Endodermal cell (in vitro differentiated cells): ENCODE measurements at regions not wholly inside any gene's neighbourhood (a gene's known extent, or its start where the extent isn't known, plus 50 kb on each side); places are given as distances from the start of the nearest gene placed in this dataset.
"Not testable (repeated sequence)": the region's sequence is repeated elsewhere in the genome, so short reads cannot be mapped to it uniquely, and the experiment has no call there.

Experiments used
- DNase-seq: peaks from one replicate; pipeline ENCODE4 v3.0.0-alpha.2; 2017
- H3K27ac ChIP-seq: 2 replicates; pipeline ENCODE4 v1.5.1; 2013; ENCODE audit warnings: mild to moderate bottlenecking, low read depth, low read length, moderate library complexity
- H3K27me3 ChIP-seq: 2 replicates; pipeline ENCODE4 v1.6.1; 2013; ENCODE audit warnings: mild to moderate bottlenecking, low read length, moderate library complexity; ENCODE audit not compliant: insufficient read depth, control insufficient read depth, poor library complexity, severe bottlenecking
- H3K36me3 ChIP-seq: 2 replicates; pipeline ENCODE4 v1.7.0; 2013; ENCODE audit warnings: mild to moderate bottlenecking, low read length, moderate library complexity; ENCODE audit not compliant: control insufficient read depth, insufficient read depth
- H3K4me1 ChIP-seq: one replicate; pipeline ENCODE4 v1.7.0; 2013; ENCODE audit warnings: low read length; ENCODE audit not compliant: control insufficient read depth, insufficient read depth
- H3K4me3 ChIP-seq: 2 replicates; pipeline ENCODE4 v1.5.1; 2013; ENCODE audit warnings: mild to moderate bottlenecking, low read length, moderate library complexity
- H3K9ac ChIP-seq: 2 replicates; pipeline ENCODE4 v1.6.1; 2013; ENCODE audit warnings: mild to moderate bottlenecking, low read length, moderate library complexity; ENCODE audit not compliant: poor library complexity, severe bottlenecking; ENCODE audit errors: extremely low read depth
- H3K9me3 ChIP-seq: 2 replicates; pipeline ENCODE4 v1.6.1; 2013; ENCODE audit warnings: mild to moderate bottlenecking, low read length, moderate library complexity; ENCODE audit not compliant: control insufficient read depth
- H3K27ac Mint-ChIP-seq: 2 replicates; pipeline ENCODE4 v1.8.0; 2020; ENCODE audit warnings: mixed read lengths
- H3K27me3 Mint-ChIP-seq: 2 replicates; pipeline ENCODE4 v1.8.0; 2021; ENCODE audit warnings: mild to moderate bottlenecking, mixed read lengths; ENCODE audit not compliant: insufficient read depth
- H3K36me3 Mint-ChIP-seq: 2 replicates; pipeline ENCODE4 v1.8.0; 2020; ENCODE audit warnings: low read depth, mixed read lengths
- H3K4me1 Mint-ChIP-seq: 2 replicates; pipeline ENCODE4 v1.8.0; 2020; ENCODE audit warnings: mixed read lengths
- H3K4me3 Mint-ChIP-seq: 2 replicates; pipeline ENCODE4 v1.8.0; 2020; ENCODE audit warnings: mild to moderate bottlenecking, moderate library complexity, mixed read lengths
- H3K9me3 Mint-ChIP-seq: 2 replicates; pipeline ENCODE4 v1.8.0; 2020; ENCODE audit warnings: mild to moderate bottlenecking, mixed read lengths
- CTCF ChIP-seq: fragments of 200-600 bp; sonication (generic); conservative IDR thresholded peaks from 2 replicates; pipeline ENCODE4 v1.5.0; 2021; ENCODE audit warnings: antibody characterized with exemption, mild to moderate bottlenecking
- WGBS, 2 experiments: methylation state at CpG; one replicate each; pipeline versions ENCODE4 v1.1.5 to v1.1.7; 2013; ENCODE audit warnings: missing lambda C conversion rate in 2 of 2, mixed read lengths in 1 of 2; ENCODE audit not compliant: insufficient coverage in 1 of 2, insufficient read length in 1 of 2; 5-methylcytosine and 5-hydroxymethylcytosine counted together

GRCh38 chr17:33925649-33926048 lies 329.4 kb upstream of the CCL2 start:
- Mint-ChIP-seq H3K27me3 (peaks cover 43% of the 10 kb centered on the region), H3K4me1 (peaks cover 38% of the 10 kb centered on the region), H3K36me3 (no peaks in the 10 kb centered on the region), H3K4me3 (no peak overlapping the region), H3K9me3 (peaks cover 4% of the 10 kb centered on the region), H3K27ac (no peak overlapping the region)
- Histone ChIP-seq H3K9ac (no peak overlapping the region), H3K36me3 (no peaks in the 10 kb centered on the region), H3K27me3 (peaks cover 6% of the 10 kb centered on the region), H3K4me1 (peaks cover 20% of the 10 kb centered on the region), H3K4me3 (no peak overlapping the region), H3K9me3 (no peaks in the 10 kb centered on the region), H3K27ac (no peak overlapping the region)
- 93% methylated on average over 2 of the region's 2 CpGs; no CpG with 5 or more reads in 1 of the 2 experiments for WGBS, 2 experiments
- no peak for DNase-seq
- no peak for TF ChIP-seq CTCF

GRCh38 chr17:33927732-33928133 lies 327.4 kb upstream of the CCL2 start:
- H3K27me3 ChIP-seq, result peaks cover 5% of the 10 kb centered on the region
- H3K27me3 Mint-ChIP-seq, result peaks cover 26% of the 10 kb centered on the region
- H3K9me3 Mint-ChIP-seq, result peaks cover 4% of the 10 kb centered on the region
- no peaks in the 10 kb centered on the region for H3K9me3 ChIP-seq
- no peak overlapping the region for H3K4me3 ChIP-seq
- H3K27ac ChIP-seq, result no peak overlapping the region
- no peaks in the 10 kb centered on the region for H3K36me3 Mint-ChIP-seq
- no peak overlapping the region for H3K9ac ChIP-seq
- H3K4me1 Mint-ChIP-seq, result peaks cover 52% of the 10 kb centered on the region
- no peak overlapping the region for H3K4me3 Mint-ChIP-seq
- peaks cover 27% of the 10 kb centered on the region for H3K4me1 ChIP-seq
- 71 to 73% methylated on average over 2 to 3 of the region's 3 CpGs for WGBS, 2 experiments
- peak; percentile 77 for TF ChIP-seq CTCF
- H3K27ac Mint-ChIP-seq, result no peak overlapping the region
- no peak for DNase-seq
- H3K36me3 ChIP-seq, result no peaks in the 10 kb centered on the region

- Histone ChIP-seq H3K27ac (peak overlapping the region; percentile 2), H3K4me3 (no peak overlapping the region), H3K9ac (no peak overlapping the region), H3K36me3 (no peaks in the 10 kb centered on the region), H3K27me3 (no peaks in the 10 kb centered on the region), H3K4me1 (peaks cover 21% of the 10 kb centered on the region), H3K9me3 (no peaks in the 10 kb centered on the region)
- peaks cover 14% of the 10 kb centered on the region for H3K27me3 Mint-ChIP-seq
- peaks cover 44% of the 10 kb centered on the region for H3K4me1 Mint-ChIP-seq
- H3K9me3 Mint-ChIP-seq, result peaks cover 4% of the 10 kb centered on the region
- WGBS, 2 experiments, result 6 to 19% methylated on average over 5 to 9 of the region's 9 CpGs
- peak overlapping the region; percentile 11 for H3K4me3 Mint-ChIP-seq
- no peaks in the 10 kb centered on the region for H3K36me3 Mint-ChIP-seq
- H3K27ac Mint-ChIP-seq, result peak overlapping the region; percentile 25
- peak; percentile 94 for DNase-seq
- TF ChIP-seq CTCF, result no peak
These were observed 325.8 kb upstream of the CCL2 start for GRCh38 chr17:33929181-33929724.

- H3K4me1 ChIP-seq, result peaks cover 26% of the 10 kb centered on the region
- peak overlapping the region; percentile 5 for H3K4me3 Mint-ChIP-seq
- H3K27ac Mint-ChIP-seq, H3K9me3 ChIP-seq, H3K27me3 ChIP-seq, H3K9me3 Mint-ChIP-seq, H3K36me3 Mint-ChIP-seq, H3K36me3 ChIP-seq, H3K4me3 ChIP-seq, H3K27me3 Mint-ChIP-seq, H3K9ac ChIP-seq, H3K27ac ChIP-seq: not testable (repeated sequence)
- WGBS, 2 experiments, result 93 to 97% methylated on average over 11 to 19 of the region's 19 CpGs
- peaks cover 53% of the 10 kb centered on the region for H3K4me1 Mint-ChIP-seq
- DNase-seq, result peak; percentile 59
These were observed 323.8 kb upstream of the CCL2 start for GRCh38 chr17:33931148-33931814.
